A673 (cell line): ENCODE measurements at regions not wholly inside any gene's neighbourhood (a gene's known extent, or its start where the extent isn't known, plus 50 kb on each side); places are given as distances from the start of the nearest gene placed in this dataset.

Experiments used
- CTCF ChIP-seq: fragments of 300-800, 200-600 bp; sonication (generic); conservative IDR thresholded peaks from 2 replicates; pipeline ENCODE4 v1.5.1; 2017; ENCODE audit warnings: low read depth, mild to moderate bottlenecking, antibody characterized with exemption, low read length, moderate library complexity, mixed read lengths
- EZH2 ChIP-seq: fragments of 200-600 bp; sonication (generic); IDR thresholded peaks from 2 replicates; pipeline ENCODE4 v1.6.1; 2017; ENCODE audit warnings: borderline replicate concordance, low read depth, mild to moderate bottlenecking, mixed read lengths, antibody characterized with exemption, low read length; ENCODE audit not compliant: poor library complexity, severe bottlenecking

- TF ChIP-seq EZH2 (no peak), CTCF (no peak)
Measured at GRCh38 chr12:90061809-90062208, 353.2 kb upstream of the ATP2B1 start.
